ENCODE measurements at regions not wholly inside any gene's neighbourhood (a gene's known extent, or its start where the extent isn't known, plus 50 kb on each side); places are given as distances from the start of the nearest gene placed in this dataset.

GRCh38 chr4:141503260-141503659, 133.1 kb upstream of the IL15 start:
- no peak for ATAC-seq
- H3K27me3 ChIP-seq: no peaks in the 10 kb centered on the region
- TF ChIP-seq CTCF (IDR thresholded peaks at IDR 0.05) (no peak), POLR2A (IDR thresholded peaks at IDR 0.05) (no peak)
- intact Hi-C loops (cut with DNase I): no loop called here
- no peak overlapping the region for H3K27ac ChIP-seq
- no peaks in the 10 kb centered on the region for H3K4me1 ChIP-seq
- DNase-seq: no peak
- no peak overlapping the region for H3K4me3 ChIP-seq
- peaks cover 0 to 6% (median 0%) of the 10 kb centered on the region in 12 donors for H3K9me3 ChIP-seq
- H3K36me3 ChIP-seq: no peaks in the 10 kb centered on the region

GRCh38 chr4:141511055-141511454, 125.3 kb upstream of the IL15 start:
- intact Hi-C loops (cut with DNase I): no loop called here
- Histone ChIP-seq H3K27ac (no peak overlapping the region), H3K9me3 (peaks cover 0 to 6% (median 0%) of the 10 kb centered on the region in 12 donors), H3K4me1 (no peaks in the 10 kb centered on the region), H3K36me3 (no peaks in the 10 kb centered on the region), H3K4me3 (no peak overlapping the region), H3K27me3 (no peaks in the 10 kb centered on the region)
- DNase-seq (no peak), ATAC-seq (no peak)
- no peak for TF ChIP-seq CTCF (IDR thresholded peaks at IDR 0.05)
- TF ChIP-seq POLR2A (IDR thresholded peaks at IDR 0.05): no peak

GRCh38 chr4:141513866-141514265, 122.5 kb upstream of the IL15 start:
- Histone ChIP-seq H3K27me3 (no peaks in the 10 kb centered on the region), H3K4me1 (no peaks in the 10 kb centered on the region), H3K9me3 (peaks cover 0 to 6% (median 0%) of the 10 kb centered on the region in 12 donors), H3K4me3 (no peak overlapping the region), H3K36me3 (no peaks in the 10 kb centered on the region), H3K27ac (no peak overlapping the region)
- WGBS, 4 donors: 50 to 67% (median 59%) methylated on average over 1 of the region's 1 CpG
- intact Hi-C loops (cut with DNase I): no loop called here
- TF ChIP-seq POLR2A (IDR thresholded peaks at IDR 0.05): no peak
- TF ChIP-seq CTCF (IDR thresholded peaks at IDR 0.05): no peak
- DNase-seq: no peak
- ATAC-seq: no peak

GRCh38 chr4:141518222-141518621, 118.2 kb upstream of the IL15 start:
- DNase-seq (no peak), ATAC-seq (no peak)
- Histone ChIP-seq H3K36me3 (no peaks in the 10 kb centered on the region), H3K4me1 (no peaks in the 10 kb centered on the region), H3K27me3 (no peaks in the 10 kb centered on the region), H3K27ac (no peak overlapping the region), H3K4me3 (no peak overlapping the region), H3K9me3 (no peaks in the 10 kb centered on the region)
- intact Hi-C loops (cut with DNase I): no loop called here
- TF ChIP-seq POLR2A (IDR thresholded peaks at IDR 0.05): no peak
- TF ChIP-seq CTCF (IDR thresholded peaks at IDR 0.05): no peak
